IPS-15b (cell line): ENCODE measurements at regions not wholly inside any gene's neighbourhood (a gene's known extent, or its start where the extent isn't known, plus 50 kb on each side); places are given as distances from the start of the nearest gene placed in this dataset.
"Not testable (repeated sequence)": the region's sequence is repeated elsewhere in the genome, so short reads cannot be mapped to it uniquely, and the experiment has no call there.

ENCODE experiments used
- H3K27me3 ChIP-seq: one replicate; pipeline ENCODE4 v1.6.1; 2013; ENCODE audit warnings: low read length; ENCODE audit not compliant: control insufficient read depth, insufficient read depth
- H3K36me3 ChIP-seq: one replicate; pipeline ENCODE4 v1.6.1; 2013; ENCODE audit warnings: low read length; ENCODE audit not compliant: control insufficient read depth, insufficient read depth
- H3K4me1 ChIP-seq: one replicate; pipeline ENCODE4 v1.6.1; 2013; ENCODE audit warnings: mild to moderate bottlenecking, low read length; ENCODE audit not compliant: control insufficient read depth, insufficient read depth
- H3K4me3 ChIP-seq: one replicate; pipeline ENCODE4 v1.5.1; 2013; ENCODE audit warnings: low read depth, low read length
- H3K9ac ChIP-seq: one replicate; pipeline ENCODE4 v1.6.1; 2013; ENCODE audit warnings: low read depth, mild to moderate bottlenecking, low read length
- H3K9me3 ChIP-seq: one replicate; pipeline ENCODE4 v1.6.1; 2013; ENCODE audit warnings: mild to moderate bottlenecking, low read length; ENCODE audit not compliant: control insufficient read depth, insufficient read depth

GRCh38 chr7:153948060-153948459 lies 104.1 kb upstream of the DPP6 start:
- Histone ChIP-seq H3K27me3 (no peaks in the 10 kb centered on the region), H3K36me3 (no peaks in the 10 kb centered on the region), H3K4me1 (no peaks in the 10 kb centered on the region), H3K9me3 (peaks cover 2% of the 10 kb centered on the region), H3K4me3 (no peak overlapping the region), H3K9ac (no peak overlapping the region)

DNA sequence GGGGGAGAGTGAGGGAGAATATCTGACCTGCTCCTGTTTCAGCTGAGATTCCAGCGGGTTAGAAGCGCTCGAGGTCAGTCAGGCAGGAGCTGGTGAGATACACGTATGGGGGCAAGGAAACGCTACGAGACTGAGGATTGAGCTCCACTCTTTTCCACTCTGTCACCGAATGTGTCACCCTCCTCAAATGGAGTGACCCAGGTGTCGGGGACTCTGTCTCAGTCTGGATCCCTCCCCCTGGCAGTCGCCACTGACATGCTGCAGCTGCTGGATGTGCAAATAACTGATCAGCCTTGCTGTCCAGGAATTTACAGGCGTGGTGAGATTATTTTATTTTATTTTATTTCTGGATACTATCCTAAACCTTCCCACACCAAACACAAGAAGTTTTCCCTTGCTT lies 100.9 kb upstream of the DPP6 start:
- H3K4me3 ChIP-seq = no peak overlapping the region
- H3K27me3 ChIP-seq = no peaks in the 10 kb centered on the region
- no peaks in the 10 kb centered on the region for H3K36me3 ChIP-seq
- H3K9ac ChIP-seq = no peak overlapping the region
- peaks cover 2% of the 10 kb centered on the region for H3K9me3 ChIP-seq
- H3K4me1 ChIP-seq = no peaks in the 10 kb centered on the region

DNA sequence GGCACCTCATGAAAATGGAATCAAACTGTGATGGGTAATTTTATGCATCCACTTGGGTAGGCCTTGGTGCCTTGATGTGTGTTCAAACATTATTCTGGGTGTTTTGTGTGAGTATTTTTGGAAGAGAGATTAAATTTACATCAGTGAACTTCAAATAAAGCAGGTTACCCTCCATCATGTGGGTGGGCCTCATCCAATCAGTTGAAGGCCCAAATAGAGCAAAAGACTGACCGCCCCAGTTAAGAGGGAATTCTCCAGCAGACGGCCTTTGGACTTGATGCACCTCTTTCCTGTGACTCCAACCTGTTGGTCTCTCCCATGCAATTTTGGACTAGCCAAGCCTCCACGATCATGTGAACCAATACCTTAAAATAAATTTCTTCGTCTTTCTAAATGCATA lies 97.7 kb upstream of the DPP6 start:
- Histone ChIP-seq H3K4me1 (no peaks in the 10 kb centered on the region), H3K36me3 (no peaks in the 10 kb centered on the region), H3K9me3 (peaks cover 2% of the 10 kb centered on the region), H3K4me3 (no peak overlapping the region), H3K27me3 (no peaks in the 10 kb centered on the region), H3K9ac (no peak overlapping the region)

- H3K9ac ChIP-seq, H3K9me3 ChIP-seq, H3K27me3 ChIP-seq, H3K36me3 ChIP-seq, H3K4me1 ChIP-seq, H3K4me3 ChIP-seq: not testable (repeated sequence)
Observed at GRCh38 chr7:153957677-153958076, 94.5 kb upstream of the DPP6 start.

DNA sequence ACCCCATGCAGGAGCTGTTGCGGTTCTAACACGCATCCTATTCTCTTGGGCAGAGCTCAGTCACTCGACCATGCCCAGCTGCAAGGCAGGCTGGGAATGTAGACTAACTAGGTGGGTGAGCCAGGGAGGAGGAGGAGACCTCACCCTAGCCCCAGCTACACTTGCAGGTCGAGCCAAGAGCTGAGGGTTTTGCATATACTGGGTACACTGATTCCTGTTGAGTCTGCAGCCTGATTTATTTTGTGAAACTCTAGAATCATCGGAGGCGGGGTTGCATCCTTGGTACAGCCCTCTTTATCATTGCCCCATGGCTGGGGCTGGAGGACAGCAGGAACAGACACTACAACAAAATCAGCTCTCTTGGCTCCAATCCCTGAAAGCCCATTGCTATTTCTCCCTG lies 93.8 kb upstream of the DPP6 start:
- not testable (repeated sequence) for H3K9ac ChIP-seq, H3K4me1 ChIP-seq, H3K9me3 ChIP-seq, H3K27me3 ChIP-seq, H3K36me3 ChIP-seq, H3K4me3 ChIP-seq

DNA sequence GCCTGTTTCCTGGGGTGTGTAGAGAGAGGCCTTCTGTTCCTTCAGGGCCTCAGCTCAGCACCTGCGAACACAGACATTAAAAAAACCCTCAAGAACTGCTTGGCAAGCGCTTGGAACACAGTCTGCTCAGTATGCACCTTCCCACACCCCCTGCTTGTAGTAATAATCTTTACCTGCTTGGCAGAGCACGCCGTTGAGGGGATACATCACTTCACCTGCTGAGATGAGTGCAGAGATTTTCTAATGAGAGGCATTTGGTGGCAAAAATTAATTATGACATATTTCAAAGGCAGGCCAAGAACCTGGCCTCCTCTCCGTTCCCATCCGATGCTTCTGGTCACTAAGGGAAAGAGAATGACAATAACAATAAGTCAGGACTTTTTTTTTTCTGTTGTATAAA lies 93.4 kb upstream of the DPP6 start:
- H3K9ac ChIP-seq, H3K27me3 ChIP-seq, H3K9me3 ChIP-seq, H3K36me3 ChIP-seq, H3K4me3 ChIP-seq, H3K4me1 ChIP-seq: not testable (repeated sequence)

- H3K27me3 ChIP-seq, H3K36me3 ChIP-seq, H3K4me1 ChIP-seq, H3K4me3 ChIP-seq, H3K9ac ChIP-seq, H3K9me3 ChIP-seq: not testable (repeated sequence)
Observed at GRCh38 chr7:153964481-153965112, 87.6 kb upstream of the DPP6 start.

DNA sequence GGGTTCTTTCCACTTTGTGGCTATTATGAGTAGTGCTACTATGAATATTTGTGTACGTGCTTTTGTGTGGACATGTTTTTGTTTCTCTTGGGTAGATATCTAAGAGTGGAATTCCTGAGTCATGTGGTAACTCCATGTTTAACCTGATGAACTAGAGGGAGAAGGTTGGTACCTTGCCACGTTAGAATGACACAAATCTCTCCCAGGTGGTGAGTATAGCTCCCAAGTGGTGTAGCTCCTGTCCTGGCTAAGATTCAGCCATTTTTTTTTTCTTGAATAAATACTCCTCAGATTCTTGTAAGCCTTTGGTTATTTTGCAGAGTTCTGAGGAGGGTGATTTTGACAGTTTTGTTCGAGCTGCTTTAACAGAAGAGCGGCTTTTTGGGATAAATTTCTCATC lies 83.2 kb upstream of the DPP6 start:
- H3K36me3 ChIP-seq, H3K27me3 ChIP-seq, H3K4me3 ChIP-seq, H3K4me1 ChIP-seq, H3K9ac ChIP-seq, H3K9me3 ChIP-seq: not testable (repeated sequence)

- H3K36me3 ChIP-seq, H3K4me3 ChIP-seq, H3K9me3 ChIP-seq, H3K27me3 ChIP-seq, H3K4me1 ChIP-seq, H3K9ac ChIP-seq: not testable (repeated sequence)
Observed at GRCh38 chr7:153974603-153975002, 77.6 kb upstream of the DPP6 start.

GRCh38 chr7:153976745-153977144 lies 75.5 kb upstream of the DPP6 start:
- H3K9ac ChIP-seq, H3K4me3 ChIP-seq, H3K4me1 ChIP-seq, H3K27me3 ChIP-seq, H3K9me3 ChIP-seq, H3K36me3 ChIP-seq: not testable (repeated sequence)

GRCh38 chr7:153983186-153983585 lies 69.0 kb upstream of the DPP6 start:
- H3K27me3 ChIP-seq, H3K36me3 ChIP-seq, H3K9me3 ChIP-seq, H3K4me1 ChIP-seq, H3K4me3 ChIP-seq, H3K9ac ChIP-seq: not testable (repeated sequence)

- not testable (repeated sequence) for H3K36me3 ChIP-seq, H3K9me3 ChIP-seq, H3K4me3 ChIP-seq, H3K9ac ChIP-seq, H3K4me1 ChIP-seq, H3K27me3 ChIP-seq
Observed at GRCh38 chr7:153989066-153989627, 63.1 kb upstream of the DPP6 start.
